ENCODE measurements at regions not wholly inside any gene's neighbourhood (a gene's known extent, or its start where the extent isn't known, plus 50 kb on each side); places are given as distances from the start of the nearest gene placed in this dataset.

DNA sequence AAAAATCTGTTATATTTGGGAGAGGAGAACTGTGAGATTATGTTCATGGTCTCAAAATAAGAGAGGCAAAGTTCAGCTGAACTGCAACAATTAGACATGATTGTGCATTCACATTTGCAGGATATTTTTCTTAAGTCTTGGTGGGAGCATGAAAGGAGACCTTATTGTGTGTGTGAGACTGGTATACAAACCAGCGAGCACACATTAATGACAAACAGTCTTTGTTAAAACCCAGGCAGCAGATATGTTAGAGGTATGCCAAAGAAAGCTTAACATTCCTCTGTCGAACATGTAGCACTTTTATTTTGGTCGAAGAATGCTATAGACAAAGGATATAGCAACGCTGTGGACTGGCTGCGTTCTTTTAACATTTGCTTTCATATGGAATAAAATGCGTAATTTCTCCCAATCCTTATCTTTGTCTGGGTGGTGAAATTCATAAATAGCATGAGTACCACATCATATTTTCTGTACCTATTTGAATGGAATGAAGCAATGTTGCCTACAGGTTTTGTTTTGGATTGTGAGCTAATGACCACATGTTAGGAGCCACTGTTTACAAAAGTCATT lies 88.4 kb downstream of the ICOS start:
- TF ChIP-seq, protein P1, sequence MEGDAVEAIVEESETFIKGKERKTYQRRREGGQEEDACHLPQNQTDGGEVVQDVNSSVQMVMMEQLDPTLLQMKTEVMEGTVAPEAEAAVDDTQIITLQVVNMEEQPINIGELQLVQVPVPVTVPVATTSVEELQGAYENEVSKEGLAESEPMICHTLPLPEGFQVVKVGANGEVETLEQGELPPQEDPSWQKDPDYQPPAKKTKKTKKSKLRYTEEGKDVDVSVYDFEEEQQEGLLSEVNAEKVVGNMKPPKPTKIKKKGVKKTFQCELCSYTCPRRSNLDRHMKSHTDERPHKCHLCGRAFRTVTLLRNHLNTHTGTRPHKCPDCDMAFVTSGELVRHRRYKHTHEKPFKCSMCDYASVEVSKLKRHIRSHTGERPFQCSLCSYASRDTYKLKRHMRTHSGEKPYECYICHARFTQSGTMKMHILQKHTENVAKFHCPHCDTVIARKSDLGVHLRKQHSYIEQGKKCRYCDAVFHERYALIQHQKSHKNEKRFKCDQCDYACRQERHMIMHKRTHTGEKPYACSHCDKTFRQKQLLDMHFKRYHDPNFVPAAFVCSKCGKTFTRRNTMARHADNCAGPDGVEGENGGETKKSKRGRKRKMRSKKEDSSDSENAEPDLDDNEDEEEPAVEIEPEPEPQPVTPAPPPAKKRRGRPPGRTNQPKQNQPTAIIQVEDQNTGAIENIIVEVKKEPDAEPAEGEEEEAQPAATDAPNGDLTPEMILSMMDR (IDR thresholded peaks at IDR 0.05; ENCODE audit: low read depth, low read length, poor library complexity, severe bottlenecking), result no peak
- TF ChIP-seq EZH2phosphoT487 (IDR thresholded peaks at IDR 0.05; ENCODE audit: borderline replicate concordance, low read length), result no peak

Measured in DOHH2 (cell line).